Thyroid gland (tissue), 4 donors: ENCODE measurements at regions not wholly inside any gene's neighbourhood (a gene's known extent, or its start where the extent isn't known, plus 50 kb on each side); places are given as distances from the start of the nearest gene placed in this dataset.

ENCODE experiments used
- CTCF ChIP-seq, 6 experiments: fragments of 200-600 bp in 3 of 6; fragments of 450-650 bp in 3 of 6; sonication (generic) in 3 of 6; IDR thresholded peaks; one replicate each; pipeline ENCODE4 v1.5.1; 2016 to 2019; ENCODE audit warnings: antibody characterized with exemption in 6 of 6, mild to moderate bottlenecking in 2 of 6, inconsistent platforms in 1 of 6, moderate library complexity in 1 of 6
- POLR2A ChIP-seq, 2 donors: fragments of 450-650 bp; IDR thresholded peaks; one replicate each; pipeline ENCODE4 v1.6.1; 2017; ENCODE audit warnings: antibody characterized with exemption in 2 of 2, mild to moderate bottlenecking in 2 of 2, moderate library complexity in 1 of 2

- TF ChIP-seq CTCF (IDR thresholded peaks at IDR 0.05) = no peak
- TF ChIP-seq POLR2A (IDR thresholded peaks at IDR 0.05) = no peak
Observed at GRCh38 chr2:173669271-173669853, 295.8 kb downstream of the SP3 start.
